ENCODE measurements at regions not wholly inside any gene's neighbourhood (a gene's known extent, or its start where the extent isn't known, plus 50 kb on each side); places are given as distances from the start of the nearest gene placed in this dataset.

GRCh38 chr3:22952860-22953259, 250.3 kb upstream of the UBE2E2 start:
- BruUV-seq (replicated peaks): no TSS peak
- dilution Hi-C loops (cut with MboI; ENCODE audit: extremely low pct_ligation_motif_present, low sequenced_read_pairs): no loop called here
- ChIA-PET POLR2A (no interaction called here), CTCF (no interaction called here)
- H3K9me3 ChIP-seq (replicated peaks; ENCODE audit: control insufficient read depth, insufficient read depth, low read length): no peaks in the 10 kb centered on the region
- H3K27ac ChIP-seq (ENCODE audit: insufficient read depth, low read depth, low read length): no peak overlapping the region
- H3K9me1 ChIP-seq (replicated peaks; ENCODE audit: control insufficient read depth, extremely low read depth, insufficient read depth, low read length): no peaks in the 10 kb centered on the region
- no peaks in the 10 kb centered on the region for H3K79me2 ChIP-seq (ENCODE audit: control insufficient read depth, insufficient read depth, low read length)
- FAIRE-seq: no peak
- no peak overlapping the region for H2AFZ ChIP-seq (ENCODE audit: low read depth, low read length)
- H3K4me3 ChIP-seq (replicated peaks in 1 of 3; ENCODE audit: insufficient read depth in 1 of 3, low read depth in 1 of 3, low read length in 3 of 3): no peak overlapping the region
- H3K36me3 ChIP-seq (ENCODE audit: control insufficient read depth in 2 of 2, extremely low read depth in 1 of 2, insufficient read depth in 2 of 2, low read length in 2 of 2): no peaks in the 10 kb centered on the region
- no peaks in the 10 kb centered on the region for H4K20me1 ChIP-seq (replicated peaks; ENCODE audit: control insufficient read depth, extremely low read depth, insufficient read depth, low read length)
- no peaks in the 10 kb centered on the region for H3K27me3 ChIP-seq (ENCODE audit: control insufficient read depth in 2 of 2, insufficient read depth in 2 of 2, low read length in 2 of 2)
- no peak for DNase-seq (ENCODE audit: low read depth, low spot score)
- intact Hi-C loops (cut with micrococcal nuclease): no loop called here
- no peak overlapping the region for H3K9ac ChIP-seq (replicated peaks; ENCODE audit: extremely low read depth, insufficient read depth, low read length)
- TF ChIP-seq MYC (IDR thresholded peaks at IDR 0.05; ENCODE audit: low read depth, low read length) (no peak), CTCF (IDR thresholded peaks at IDR 0.05; ENCODE audit: extremely low read depth in 1 of 2, insufficient read depth in 1 of 2, low read depth in 1 of 2, low read length in 2 of 2) (no peak), MAX (IDR thresholded peaks at IDR 0.05; ENCODE audit: insufficient read depth, insufficient read length) (no peak)
- H3K4me1 ChIP-seq (ENCODE audit: control insufficient read depth, extremely low read depth, insufficient read depth, low read length): no peaks in the 10 kb centered on the region
- no peak overlapping the region for H3K4me2 ChIP-seq (ENCODE audit: insufficient read depth, low read length)

DNA sequence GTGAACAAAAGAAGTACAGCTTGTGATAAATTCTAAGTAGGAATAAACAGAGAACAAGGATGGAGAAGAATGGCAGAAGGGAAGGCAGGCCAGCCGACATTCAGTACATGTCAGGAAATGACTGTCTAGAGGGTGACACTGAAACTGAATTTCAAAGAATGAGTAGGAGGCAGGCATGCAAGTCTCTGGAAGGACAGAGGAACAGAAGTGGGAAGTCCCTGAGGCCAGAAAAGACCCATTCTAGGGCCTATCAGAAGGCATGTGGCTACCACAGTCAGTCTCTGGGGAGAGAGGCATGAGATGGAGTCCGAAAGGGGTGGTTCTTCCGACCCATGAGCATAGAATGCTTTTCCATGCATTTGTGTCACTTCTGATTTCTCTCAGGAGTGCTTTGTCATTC, 243.5 kb upstream of the UBE2E2 start:
- H4K20me1 ChIP-seq (replicated peaks; ENCODE audit: control insufficient read depth, extremely low read depth, insufficient read depth, low read length): no peaks in the 10 kb centered on the region
- peak; percentile 4 for DNase-seq (ENCODE audit: low read depth, low spot score)
- peak overlapping the region; percentile 73 for H2AFZ ChIP-seq (ENCODE audit: low read depth, low read length)
- BruUV-seq (replicated peaks): no TSS peak
- intact Hi-C loops (cut with micrococcal nuclease): no loop called here
- dilution Hi-C loops (cut with MboI; ENCODE audit: extremely low pct_ligation_motif_present, low sequenced_read_pairs): no loop called here
- H3K27ac ChIP-seq (ENCODE audit: insufficient read depth, low read depth, low read length): no peak overlapping the region
- H3K4me3 ChIP-seq (replicated peaks in 1 of 3; ENCODE audit: insufficient read depth in 1 of 3, low read depth in 1 of 3, low read length in 3 of 3): no peak overlapping the region
- TF ChIP-seq EZH2 (IDR thresholded peaks at IDR 0.05; ENCODE audit: borderline replicate concordance, low read depth, low read length, severe bottlenecking): no peak
- TF ChIP-seq JUN (IDR thresholded peaks at IDR 0.05; ENCODE audit: borderline replicate concordance, insufficient read depth, insufficient read length, low read depth): no peak
- TF ChIP-seq FOS (IDR thresholded peaks at IDR 0.05; ENCODE audit: borderline replicate concordance, insufficient read depth, low read length): no peak
- TF ChIP-seq POLR2AphosphoS5 (IDR thresholded peaks at IDR 0.05; ENCODE audit: insufficient read depth, low read depth, low read length): no peak
- no peak for TF ChIP-seq POLR2A (IDR thresholded peaks at IDR 0.05; ENCODE audit: low read depth, low read length)
- no peak for TF ChIP-seq MAX (IDR thresholded peaks at IDR 0.05; ENCODE audit: insufficient read depth, insufficient read length)
- no peak for TF ChIP-seq GATA2 (IDR thresholded peaks at IDR 0.05; ENCODE audit: insufficient read depth, insufficient read length, low read depth, low read length)
- TF ChIP-seq MYC (IDR thresholded peaks at IDR 0.05; ENCODE audit: low read depth, low read length): no peak
- no peak for TF ChIP-seq CTCF (IDR thresholded peaks at IDR 0.05; ENCODE audit: extremely low read depth in 1 of 2, insufficient read depth in 1 of 2, low read depth in 1 of 2, low read length in 2 of 2)
- no peaks in the 10 kb centered on the region for H3K9me1 ChIP-seq (replicated peaks; ENCODE audit: control insufficient read depth, extremely low read depth, insufficient read depth, low read length)
- CTCF ChIA-PET: interaction anchor here (0.6 to 2.9 kb wide), 6 partner anchors 16 to 783 kb away, joined by 3 to 24 read pairs (median 12); no protein-coding TSS in a partner anchor
- H3K4me2 ChIP-seq (ENCODE audit: insufficient read depth, low read length): peak overlapping the region; percentile 17
- peaks cover 0 to 2% of the 10 kb centered on the region in 2 experiments for H3K27me3 ChIP-seq (ENCODE audit: control insufficient read depth in 2 of 2, insufficient read depth in 2 of 2, low read length in 2 of 2)
- H3K4me1 ChIP-seq (ENCODE audit: control insufficient read depth, extremely low read depth, insufficient read depth, low read length): peaks cover 9% of the 10 kb centered on the region
- no peaks in the 10 kb centered on the region for H3K36me3 ChIP-seq (ENCODE audit: control insufficient read depth in 2 of 2, extremely low read depth in 1 of 2, insufficient read depth in 2 of 2, low read length in 2 of 2)
- POLR2A ChIA-PET: no interaction called here
- H3K79me2 ChIP-seq (ENCODE audit: control insufficient read depth, insufficient read depth, low read length): no peaks in the 10 kb centered on the region
- H3K9ac ChIP-seq (replicated peaks; ENCODE audit: extremely low read depth, insufficient read depth, low read length): no peak overlapping the region
- FAIRE-seq: no peak
- no peaks in the 10 kb centered on the region for H3K9me3 ChIP-seq (replicated peaks; ENCODE audit: control insufficient read depth, insufficient read depth, low read length)

All from endothelial cell of umbilical vein (primary cell).